ENCODE measurements at regions not wholly inside any gene's neighbourhood (a gene's known extent, or its start where the extent isn't known, plus 50 kb on each side); places are given as distances from the start of the nearest gene placed in this dataset.
A peak's percentile ranks its signal among the peaks of the same experiment; 100 is the strongest.
"Not testable (repeated sequence)": the region's sequence is repeated elsewhere in the genome, so short reads cannot be mapped to it uniquely, and the experiment has no call there.

- peaks cover 11% of the 10 kb centered on the region for H3K4me1 Mint-ChIP-seq (ENCODE audit: unreplicated experiment)
- H3K27me3 Mint-ChIP-seq (ENCODE audit: unreplicated experiment) = no peaks in the 10 kb centered on the region
- TF ChIP-seq, protein P1, sequence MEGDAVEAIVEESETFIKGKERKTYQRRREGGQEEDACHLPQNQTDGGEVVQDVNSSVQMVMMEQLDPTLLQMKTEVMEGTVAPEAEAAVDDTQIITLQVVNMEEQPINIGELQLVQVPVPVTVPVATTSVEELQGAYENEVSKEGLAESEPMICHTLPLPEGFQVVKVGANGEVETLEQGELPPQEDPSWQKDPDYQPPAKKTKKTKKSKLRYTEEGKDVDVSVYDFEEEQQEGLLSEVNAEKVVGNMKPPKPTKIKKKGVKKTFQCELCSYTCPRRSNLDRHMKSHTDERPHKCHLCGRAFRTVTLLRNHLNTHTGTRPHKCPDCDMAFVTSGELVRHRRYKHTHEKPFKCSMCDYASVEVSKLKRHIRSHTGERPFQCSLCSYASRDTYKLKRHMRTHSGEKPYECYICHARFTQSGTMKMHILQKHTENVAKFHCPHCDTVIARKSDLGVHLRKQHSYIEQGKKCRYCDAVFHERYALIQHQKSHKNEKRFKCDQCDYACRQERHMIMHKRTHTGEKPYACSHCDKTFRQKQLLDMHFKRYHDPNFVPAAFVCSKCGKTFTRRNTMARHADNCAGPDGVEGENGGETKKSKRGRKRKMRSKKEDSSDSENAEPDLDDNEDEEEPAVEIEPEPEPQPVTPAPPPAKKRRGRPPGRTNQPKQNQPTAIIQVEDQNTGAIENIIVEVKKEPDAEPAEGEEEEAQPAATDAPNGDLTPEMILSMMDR (IDR thresholded peaks at IDR 0.05) = no peak
- H3K4me3 Mint-ChIP-seq (ENCODE audit: unreplicated experiment) = no peak overlapping the region
- H3K9me3 Mint-ChIP-seq (ENCODE audit: unreplicated experiment) = no peaks in the 10 kb centered on the region
- no peaks in the 10 kb centered on the region for H3K36me3 Mint-ChIP-seq (ENCODE audit: unreplicated experiment)
- no peak overlapping the region for H3K27ac Mint-ChIP-seq (ENCODE audit: unreplicated experiment)
- no peak for DNase-seq (ENCODE audit: extremely low spot score, unreplicated experiment)
Measured at GRCh38 chrX:3420316-3420715, 73.9 kb upstream of the MXRA5 start.

GRCh38 chrX:3415011-3415410, 68.6 kb upstream of the MXRA5 start:
- no peaks in the 10 kb centered on the region for H3K36me3 Mint-ChIP-seq (ENCODE audit: unreplicated experiment)
- no peaks in the 10 kb centered on the region for H3K27me3 Mint-ChIP-seq (ENCODE audit: unreplicated experiment)
- no peak for DNase-seq (ENCODE audit: extremely low spot score, unreplicated experiment)
- peaks cover 44% of the 10 kb centered on the region for H3K4me1 Mint-ChIP-seq (ENCODE audit: unreplicated experiment)
- peaks cover 4% of the 10 kb centered on the region for H3K9me3 Mint-ChIP-seq (ENCODE audit: unreplicated experiment)
- TF ChIP-seq, protein P1 (IDR thresholded peaks at IDR 0.05) = no peak
- peak overlapping the region; percentile 52 for H3K27ac Mint-ChIP-seq (ENCODE audit: unreplicated experiment)
- H3K4me3 Mint-ChIP-seq (ENCODE audit: unreplicated experiment) = no peak overlapping the region

DNA sequence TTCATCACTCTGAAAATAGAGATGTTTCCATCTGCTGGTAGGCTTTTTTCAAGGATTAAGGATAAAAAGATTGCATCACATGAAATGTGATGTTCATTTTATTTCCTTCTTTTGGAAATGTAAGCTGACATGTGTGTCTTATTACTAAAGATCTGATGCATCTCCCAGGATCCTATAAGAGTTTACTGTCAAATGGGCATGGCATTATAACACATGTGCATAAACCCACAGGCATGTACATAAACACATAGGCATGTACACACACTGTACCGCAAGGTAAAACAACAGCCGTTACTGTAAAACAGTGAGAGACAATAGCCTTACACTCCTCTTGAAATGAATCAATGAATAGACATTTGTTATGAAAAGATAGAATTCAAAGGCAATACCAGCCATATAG, 65.2 kb upstream of the MXRA5 start:
- H3K27ac Mint-ChIP-seq (ENCODE audit: unreplicated experiment); DNase-seq (ENCODE audit: extremely low spot score, unreplicated experiment); H3K4me3 Mint-ChIP-seq (ENCODE audit: unreplicated experiment); H3K9me3 Mint-ChIP-seq (ENCODE audit: unreplicated experiment); H3K27me3 Mint-ChIP-seq (ENCODE audit: unreplicated experiment); H3K36me3 Mint-ChIP-seq (ENCODE audit: unreplicated experiment): not testable (repeated sequence)
- H3K4me1 Mint-ChIP-seq (ENCODE audit: unreplicated experiment) = peaks cover 59% of the 10 kb centered on the region

DNA sequence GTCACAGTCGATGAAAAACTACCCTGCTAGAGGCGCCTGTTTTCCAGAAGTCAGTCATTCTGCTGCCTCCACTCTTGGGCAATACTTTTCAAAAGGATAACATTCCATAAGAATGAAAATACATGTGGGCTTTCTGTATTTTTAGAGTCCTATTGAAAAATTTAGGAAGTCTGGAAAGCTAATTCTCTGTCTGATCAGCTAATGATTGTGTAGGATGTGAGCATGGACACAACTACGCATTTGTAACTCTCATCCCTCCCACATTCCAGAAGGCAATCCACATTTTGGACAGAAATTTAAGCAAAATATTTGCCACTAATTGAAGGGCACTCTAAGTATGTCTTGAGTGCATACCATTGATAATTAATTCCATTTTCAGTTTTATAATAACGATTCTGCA, 63.5 kb upstream of the MXRA5 start:
- H3K9me3 Mint-ChIP-seq (ENCODE audit: unreplicated experiment) = not testable (repeated sequence)

DNA sequence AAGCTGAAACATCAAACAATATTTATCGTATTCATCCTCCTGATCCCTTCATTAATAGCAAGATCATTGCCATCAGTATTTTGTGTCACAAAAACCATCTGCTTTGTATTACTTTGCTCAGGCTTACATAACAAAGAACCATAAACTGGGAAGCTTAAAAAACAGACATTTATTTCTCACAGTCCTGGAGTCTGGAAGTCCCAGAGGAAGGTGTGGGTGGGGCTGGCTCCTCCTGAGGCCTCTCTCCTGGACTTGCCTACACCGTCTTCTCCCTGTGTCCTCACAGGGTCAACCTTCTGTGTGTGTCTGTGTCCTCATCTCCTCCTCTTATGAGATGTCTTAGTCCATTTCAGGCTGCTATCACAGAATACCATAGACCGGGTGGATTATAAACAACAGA, 61.3 kb upstream of the MXRA5 start:
- peaks cover 41% of the 10 kb centered on the region for H3K4me1 Mint-ChIP-seq (ENCODE audit: unreplicated experiment)
- TF ChIP-seq, protein P1 (IDR thresholded peaks at IDR 0.05) = no peak
- no peak overlapping the region for H3K27ac Mint-ChIP-seq (ENCODE audit: unreplicated experiment)
- H3K4me3 Mint-ChIP-seq (ENCODE audit: unreplicated experiment) = no peak overlapping the region
- no peak for DNase-seq (ENCODE audit: extremely low spot score, unreplicated experiment)
- no peaks in the 10 kb centered on the region for H3K36me3 Mint-ChIP-seq (ENCODE audit: unreplicated experiment)
- H3K9me3 Mint-ChIP-seq (ENCODE audit: unreplicated experiment) = peaks cover 4% of the 10 kb centered on the region
- no peaks in the 10 kb centered on the region for H3K27me3 Mint-ChIP-seq (ENCODE audit: unreplicated experiment)

More for the DNA sequence above, 63.5 kb upstream of the MXRA5 start:
- not testable (repeated sequence) for H3K4me3 Mint-ChIP-seq (ENCODE audit: unreplicated experiment); H3K27me3 Mint-ChIP-seq (ENCODE audit: unreplicated experiment); H3K36me3 Mint-ChIP-seq (ENCODE audit: unreplicated experiment); DNase-seq (ENCODE audit: extremely low spot score, unreplicated experiment)
- H3K27ac Mint-ChIP-seq (ENCODE audit: unreplicated experiment) = peak overlapping the region; percentile 15
- H3K4me1 Mint-ChIP-seq (ENCODE audit: unreplicated experiment) = peaks cover 44% of the 10 kb centered on the region

GRCh38 chrX:3407121-3407520, 60.7 kb upstream of the MXRA5 start:
- Mint-ChIP-seq H3K27ac (ENCODE audit: unreplicated experiment) (no peak overlapping the region), H3K4me1 (ENCODE audit: unreplicated experiment) (peaks cover 38% of the 10 kb centered on the region), H3K9me3 (ENCODE audit: unreplicated experiment) (peaks cover 7% of the 10 kb centered on the region), H3K36me3 (ENCODE audit: unreplicated experiment) (peaks cover 2% of the 10 kb centered on the region), H3K27me3 (ENCODE audit: unreplicated experiment) (peaks cover 5% of the 10 kb centered on the region), H3K4me3 (ENCODE audit: unreplicated experiment) (no peak overlapping the region)
- TF ChIP-seq, protein P1 (IDR thresholded peaks at IDR 0.05) = no peak
- DNase-seq (ENCODE audit: extremely low spot score, unreplicated experiment) = no peak
